ENCODE measurements at regions not wholly inside any gene's neighbourhood (a gene's known extent, or its start where the extent isn't known, plus 50 kb on each side); places are given as distances from the start of the nearest gene placed in this dataset.
"Not testable (repeated sequence)": the region's sequence is repeated elsewhere in the genome, so short reads cannot be mapped to it uniquely, and the experiment has no call there.

DNA sequence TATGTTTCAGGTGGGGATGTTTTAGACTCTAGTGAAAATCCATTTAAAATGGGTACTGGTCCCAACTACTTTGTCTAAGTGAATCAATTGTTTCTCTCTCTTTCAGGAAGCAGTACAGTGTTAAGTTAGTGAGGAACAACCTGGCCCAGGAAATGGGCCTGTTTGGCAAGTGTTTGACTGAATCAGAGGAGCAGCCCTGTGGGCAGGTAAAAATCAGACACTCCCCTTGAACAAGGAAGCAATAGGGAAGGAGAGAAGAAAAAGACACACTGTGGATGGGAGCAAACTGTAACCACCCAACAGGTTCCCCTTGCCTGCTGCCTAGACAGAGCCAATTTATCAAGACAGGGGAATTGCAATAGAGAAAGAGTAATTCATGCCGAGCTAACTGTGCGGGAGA lies 245.7 kb downstream of the C11orf87 start:
- peaks cover 8 to 10% of the 10 kb centered on the region in 2 donors for H3K9me3 Mint-ChIP-seq
- no peaks in the 10 kb centered on the region for H3K27me3 Mint-ChIP-seq
- H3K36me3 Mint-ChIP-seq (ENCODE audit: insufficient read depth), result no peaks in the 10 kb centered on the region
- ATAC-seq (replicated peaks) (no peak), DNase-seq (no peak)
- H3K27ac Mint-ChIP-seq, result no peak overlapping the region
- H3K4me1 Mint-ChIP-seq (ENCODE audit: low read depth in 2 of 2), result no peaks in the 10 kb centered on the region
- H3K4me3 Mint-ChIP-seq, result no peak overlapping the region

DNA sequence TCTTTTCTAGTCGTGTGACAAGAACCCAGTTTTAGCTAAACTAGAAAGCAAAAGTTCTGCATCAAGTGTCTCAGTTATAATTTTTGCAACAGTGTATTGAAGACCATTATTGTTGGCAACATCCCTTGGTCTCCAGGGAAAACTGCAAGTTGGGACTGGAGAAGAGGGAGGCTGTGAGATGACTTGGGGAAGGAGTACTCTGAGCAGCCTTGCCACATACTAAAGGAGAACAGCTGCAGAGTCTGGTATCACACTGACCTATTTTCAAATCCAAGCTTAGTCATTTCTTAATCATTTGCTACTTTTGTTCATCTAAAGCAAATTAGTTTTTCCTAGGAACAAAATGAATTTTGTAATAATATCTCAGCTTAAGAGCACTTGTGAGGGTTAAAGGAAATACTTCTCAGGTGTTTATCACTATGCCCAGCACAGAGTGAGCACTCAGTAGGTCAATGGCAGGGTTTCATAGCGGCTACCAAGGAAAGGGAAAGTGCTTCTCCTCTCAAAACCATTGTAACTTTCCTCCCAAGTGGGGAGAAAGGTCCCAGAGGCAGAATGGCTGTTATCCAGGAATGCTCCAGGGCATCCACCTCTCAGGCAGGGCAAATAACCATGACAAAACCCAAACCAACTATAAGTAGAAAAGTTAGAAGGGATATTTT lies 247.1 kb downstream of the C11orf87 start:
- no peaks in the 10 kb centered on the region for H3K27me3 Mint-ChIP-seq
- H3K4me1 Mint-ChIP-seq (ENCODE audit: low read depth in 2 of 2), result no peaks in the 10 kb centered on the region
- no peak overlapping the region for H3K4me3 Mint-ChIP-seq
- H3K27ac Mint-ChIP-seq, result no peak overlapping the region
- DNase-seq (no peak), ATAC-seq (replicated peaks) (no peak)
- peaks cover 8 to 10% of the 10 kb centered on the region in 2 donors for H3K9me3 Mint-ChIP-seq
- H3K36me3 Mint-ChIP-seq (ENCODE audit: insufficient read depth), result no peaks in the 10 kb centered on the region

DNA sequence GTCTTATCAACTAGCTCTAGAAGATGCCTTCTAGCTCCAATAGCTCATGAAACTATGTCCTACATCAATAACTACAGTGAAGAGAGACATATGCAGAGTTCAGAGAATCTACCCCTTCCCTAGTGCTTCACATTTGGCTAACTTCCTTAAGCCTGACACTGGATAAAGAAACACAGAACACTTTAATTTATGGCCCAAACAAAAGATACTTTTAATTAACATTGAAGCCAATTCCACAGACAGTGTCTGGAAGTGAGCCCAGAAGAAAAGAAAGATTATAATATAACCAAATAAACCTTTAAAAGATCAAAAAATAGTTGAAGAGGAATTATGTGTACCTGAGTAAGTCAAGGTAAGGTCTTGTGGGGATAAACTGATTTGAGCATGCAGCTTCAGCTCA lies 255.2 kb downstream of the C11orf87 start:
- Mint-ChIP-seq H3K9me3 (no peaks in the 10 kb centered on the region), H3K36me3 (ENCODE audit: insufficient read depth) (no peaks in the 10 kb centered on the region), H3K27ac (no peak overlapping the region), H3K27me3 (no peaks in the 10 kb centered on the region), H3K4me3 (no peak overlapping the region), H3K4me1 (ENCODE audit: low read depth in 2 of 2) (no peaks in the 10 kb centered on the region)
- DNase-seq (no peak), ATAC-seq (replicated peaks) (no peak)

DNA sequence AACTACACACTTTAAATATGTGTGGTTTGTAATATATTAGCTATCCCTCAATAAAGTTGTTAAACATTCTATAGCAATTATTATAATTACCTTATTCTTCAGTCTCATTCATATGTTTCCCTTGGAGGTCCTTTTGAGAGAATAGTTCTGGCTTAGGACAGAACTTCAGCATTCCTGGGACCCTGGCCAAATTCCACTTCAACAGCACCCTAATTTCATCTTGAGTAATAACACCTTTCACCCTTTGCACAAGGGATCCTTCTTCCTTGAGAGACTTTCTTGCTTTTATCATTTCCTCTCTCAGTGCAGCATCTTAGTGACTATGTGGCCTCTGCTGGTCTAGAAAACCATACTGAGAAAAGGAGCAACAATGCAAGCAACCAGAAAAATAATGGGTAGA lies 255.9 kb downstream of the C11orf87 start:
- DNase-seq, result no peak
- no peaks in the 10 kb centered on the region for H3K36me3 Mint-ChIP-seq (ENCODE audit: insufficient read depth)
- H3K27me3 Mint-ChIP-seq, result no peaks in the 10 kb centered on the region
- H3K4me1 Mint-ChIP-seq (ENCODE audit: low read depth in 2 of 2), result no peaks in the 10 kb centered on the region
- no peak overlapping the region for H3K27ac Mint-ChIP-seq
- H3K9me3 Mint-ChIP-seq, result no peaks in the 10 kb centered on the region
- no peak for ATAC-seq (replicated peaks)
- H3K4me3 Mint-ChIP-seq, result no peak overlapping the region

DNA sequence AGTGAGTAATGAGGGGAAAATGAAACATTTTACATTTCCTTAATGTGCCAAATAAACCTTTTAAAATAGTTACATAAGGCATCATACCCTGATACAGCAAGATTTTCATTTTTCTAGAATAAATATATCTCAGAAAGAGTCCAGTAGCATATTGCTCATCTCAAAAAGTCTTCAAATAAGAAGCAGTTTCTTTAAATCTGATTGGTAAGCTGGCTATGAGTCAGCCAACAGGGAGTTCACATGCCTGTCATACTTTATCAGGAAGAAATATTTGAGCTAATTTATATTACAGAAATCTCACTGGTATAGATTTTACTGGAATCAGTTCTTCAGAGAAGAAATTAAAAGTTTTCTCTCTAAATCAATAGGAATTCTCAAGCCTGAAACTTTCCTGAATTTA lies 258.1 kb downstream of the C11orf87 start:
- no peaks in the 10 kb centered on the region for H3K36me3 Mint-ChIP-seq (ENCODE audit: insufficient read depth)

GRCh38 chr11:109682788-109683187 lies 260.8 kb downstream of the C11orf87 start:
- not testable (repeated sequence) for H3K27ac Mint-ChIP-seq; H3K4me1 Mint-ChIP-seq (ENCODE audit: low read depth in 2 of 2); H3K27me3 Mint-ChIP-seq; ATAC-seq (replicated peaks); H3K4me3 Mint-ChIP-seq; H3K9me3 Mint-ChIP-seq; H3K36me3 Mint-ChIP-seq (ENCODE audit: insufficient read depth); DNase-seq

More for the DNA sequence above, 258.1 kb downstream of the C11orf87 start:
- H3K27ac Mint-ChIP-seq, result no peak overlapping the region
- DNase-seq (no peak), ATAC-seq (replicated peaks) (no peak)
- H3K4me1 Mint-ChIP-seq (ENCODE audit: low read depth in 2 of 2), result no peaks in the 10 kb centered on the region
- no peaks in the 10 kb centered on the region for H3K27me3 Mint-ChIP-seq
- peaks cover 1 to 4% of the 10 kb centered on the region in 2 donors for H3K9me3 Mint-ChIP-seq
- no peak overlapping the region for H3K4me3 Mint-ChIP-seq

- H3K27me3 Mint-ChIP-seq, result no peaks in the 10 kb centered on the region
- H3K36me3 Mint-ChIP-seq (ENCODE audit: insufficient read depth), result no peaks in the 10 kb centered on the region
- H3K9me3 Mint-ChIP-seq, result peaks cover 0 to 11% of the 10 kb centered on the region in 2 donors
- DNase-seq (no peak), ATAC-seq (replicated peaks) (no peak)
- H3K27ac Mint-ChIP-seq, result no peak overlapping the region
- H3K4me3 Mint-ChIP-seq, result no peak overlapping the region
- no peaks in the 10 kb centered on the region for H3K4me1 Mint-ChIP-seq (ENCODE audit: low read depth in 2 of 2)
These were observed 273.7 kb downstream of the C11orf87 start for GRCh38 chr11:109695696-109696095.

- DNase-seq, result no peak
- H3K27me3 Mint-ChIP-seq, result no peaks in the 10 kb centered on the region
- H3K36me3 Mint-ChIP-seq (ENCODE audit: insufficient read depth), result no peaks in the 10 kb centered on the region
- no peak overlapping the region for H3K4me3 Mint-ChIP-seq
- no peak overlapping the region for H3K27ac Mint-ChIP-seq
- H3K4me1 Mint-ChIP-seq (ENCODE audit: low read depth in 2 of 2), result no peaks in the 10 kb centered on the region
- peaks cover 0 to 12% of the 10 kb centered on the region in 2 donors for H3K9me3 Mint-ChIP-seq
- no peak for ATAC-seq (replicated peaks)
These were observed 274.4 kb downstream of the C11orf87 start for GRCh38 chr11:109696191-109696897.

GRCh38 chr11:109697140-109697843 lies 275.3 kb downstream of the C11orf87 start:
- ATAC-seq (replicated peaks) (no peak), DNase-seq (no peak)
- H3K9me3 Mint-ChIP-seq, result peaks cover 0 to 12% of the 10 kb centered on the region in 2 donors
- H3K4me3 Mint-ChIP-seq, result no peak overlapping the region
- H3K36me3 Mint-ChIP-seq (ENCODE audit: insufficient read depth), result no peaks in the 10 kb centered on the region
- H3K27me3 Mint-ChIP-seq, result no peaks in the 10 kb centered on the region
- H3K27ac Mint-ChIP-seq, result no peak overlapping the region
- H3K4me1 Mint-ChIP-seq (ENCODE audit: low read depth in 2 of 2), result no peaks in the 10 kb centered on the region

- no peak for DNase-seq
- Mint-ChIP-seq H3K4me1 (ENCODE audit: low read depth in 2 of 2) (no peaks in the 10 kb centered on the region), H3K27ac (no peak overlapping the region), H3K9me3 (peaks cover 0 to 12% of the 10 kb centered on the region in 2 donors), H3K27me3 (no peaks in the 10 kb centered on the region), H3K4me3 (no peak overlapping the region), H3K36me3 (ENCODE audit: insufficient read depth) (no peaks in the 10 kb centered on the region)
- ATAC-seq (replicated peaks), result no peak
These were observed 276.2 kb downstream of the C11orf87 start for GRCh38 chr11:109698237-109698636.

GRCh38 chr11:109704432-109704831 lies 282.4 kb downstream of the C11orf87 start:
- ATAC-seq (replicated peaks) (no peak), DNase-seq (no peak)
- no peak overlapping the region for H3K4me3 Mint-ChIP-seq
- H3K27ac Mint-ChIP-seq, result no peak overlapping the region
- no peaks in the 10 kb centered on the region for H3K27me3 Mint-ChIP-seq
- H3K9me3 Mint-ChIP-seq, result peaks cover 7 to 10% of the 10 kb centered on the region in 2 donors
- H3K4me1 Mint-ChIP-seq (ENCODE audit: low read depth in 2 of 2), result no peaks in the 10 kb centered on the region
- H3K36me3 Mint-ChIP-seq (ENCODE audit: insufficient read depth), result no peaks in the 10 kb centered on the region

DNA sequence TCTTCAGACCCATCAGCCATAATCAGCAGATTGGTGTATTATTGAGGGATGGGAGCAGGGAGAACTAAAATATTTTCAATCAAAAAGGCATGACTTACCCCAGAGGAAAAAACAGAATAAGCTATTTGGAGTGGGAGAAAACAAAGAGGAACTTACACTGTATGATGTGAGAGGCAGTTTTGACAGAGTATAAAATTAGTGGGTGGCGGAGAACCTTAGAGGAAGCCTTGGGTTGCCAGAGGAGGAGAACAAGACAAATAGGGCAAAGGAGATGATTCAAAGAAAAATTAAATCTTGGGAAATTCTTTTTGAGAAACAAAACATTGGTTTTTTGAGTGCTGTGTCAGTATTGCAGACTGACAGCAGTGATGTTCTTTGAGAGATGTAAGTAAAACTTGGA lies 285.0 kb downstream of the C11orf87 start:
- Mint-ChIP-seq H3K27me3 (no peaks in the 10 kb centered on the region), H3K4me1 (ENCODE audit: low read depth in 2 of 2) (no peaks in the 10 kb centered on the region), H3K27ac (no peak overlapping the region), H3K9me3 (peaks cover 3 to 17% of the 10 kb centered on the region in 2 donors), H3K4me3 (no peak overlapping the region), H3K36me3 (ENCODE audit: insufficient read depth) (no peaks in the 10 kb centered on the region)
- ATAC-seq (replicated peaks) (no peak), DNase-seq (no peak)

- no peaks in the 10 kb centered on the region for H3K4me1 Mint-ChIP-seq (ENCODE audit: low read depth in 2 of 2)
- H3K27ac Mint-ChIP-seq, result no peak overlapping the region
- H3K36me3 Mint-ChIP-seq (ENCODE audit: insufficient read depth), result no peaks in the 10 kb centered on the region
- ATAC-seq (replicated peaks) (no peak), DNase-seq (no peak)
- no peak overlapping the region for H3K4me3 Mint-ChIP-seq
- H3K9me3 Mint-ChIP-seq, result peaks cover 3 to 17% of the 10 kb centered on the region in 2 donors
- H3K27me3 Mint-ChIP-seq, result no peaks in the 10 kb centered on the region
These were observed 285.4 kb downstream of the C11orf87 start for GRCh38 chr11:109707411-109707810.

- Mint-ChIP-seq H3K9me3 (peaks cover 3 to 17% of the 10 kb centered on the region in 2 donors), H3K36me3 (ENCODE audit: insufficient read depth) (no peaks in the 10 kb centered on the region), H3K27ac (no peak overlapping the region), H3K4me1 (ENCODE audit: low read depth in 2 of 2) (no peaks in the 10 kb centered on the region), H3K27me3 (no peaks in the 10 kb centered on the region), H3K4me3 (no peak overlapping the region)
- ATAC-seq (replicated peaks) (no peak), DNase-seq (no peak)
These were observed 286.2 kb downstream of the C11orf87 start for GRCh38 chr11:109708184-109708583.
